Esophagus muscularis mucosa (tissue), 3 donors: ENCODE measurements at regions not wholly inside any gene's neighbourhood (a gene's known extent, or its start where the extent isn't known, plus 50 kb on each side); places are given as distances from the start of the nearest gene placed in this dataset.
"Not testable (repeated sequence)": the region's sequence is repeated elsewhere in the genome, so short reads cannot be mapped to it uniquely, and the experiment has no call there.

Source experiments
- POLR2AphosphoS5 ChIP-seq, 2 donors: sonication (generic); formaldehyde crosslinking; IDR thresholded peaks; one replicate each; pipeline ENCODE4 v1.6.1; 2017; ENCODE audit warnings: antibody characterized with exemption in 2 of 2
- TF ChIP-seq, protein P1 (sequence below), 3 experiments: fragments of 200-600 bp in 2 of 3; fragments of 450-650 bp in 1 of 3; sonication (generic) in 2 of 3; IDR thresholded peaks; one replicate each; pipeline ENCODE4 v1.5.1; 2017 to 2019; ENCODE audit warnings: antibody characterized with exemption in 3 of 3, mild to moderate bottlenecking in 2 of 3, moderate library complexity in 1 of 3

- TF ChIP-seq, protein P1, sequence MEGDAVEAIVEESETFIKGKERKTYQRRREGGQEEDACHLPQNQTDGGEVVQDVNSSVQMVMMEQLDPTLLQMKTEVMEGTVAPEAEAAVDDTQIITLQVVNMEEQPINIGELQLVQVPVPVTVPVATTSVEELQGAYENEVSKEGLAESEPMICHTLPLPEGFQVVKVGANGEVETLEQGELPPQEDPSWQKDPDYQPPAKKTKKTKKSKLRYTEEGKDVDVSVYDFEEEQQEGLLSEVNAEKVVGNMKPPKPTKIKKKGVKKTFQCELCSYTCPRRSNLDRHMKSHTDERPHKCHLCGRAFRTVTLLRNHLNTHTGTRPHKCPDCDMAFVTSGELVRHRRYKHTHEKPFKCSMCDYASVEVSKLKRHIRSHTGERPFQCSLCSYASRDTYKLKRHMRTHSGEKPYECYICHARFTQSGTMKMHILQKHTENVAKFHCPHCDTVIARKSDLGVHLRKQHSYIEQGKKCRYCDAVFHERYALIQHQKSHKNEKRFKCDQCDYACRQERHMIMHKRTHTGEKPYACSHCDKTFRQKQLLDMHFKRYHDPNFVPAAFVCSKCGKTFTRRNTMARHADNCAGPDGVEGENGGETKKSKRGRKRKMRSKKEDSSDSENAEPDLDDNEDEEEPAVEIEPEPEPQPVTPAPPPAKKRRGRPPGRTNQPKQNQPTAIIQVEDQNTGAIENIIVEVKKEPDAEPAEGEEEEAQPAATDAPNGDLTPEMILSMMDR (IDR thresholded peaks at IDR 0.05): not testable (repeated sequence)
- TF ChIP-seq POLR2AphosphoS5 (IDR thresholded peaks at IDR 0.05): not testable (repeated sequence)
These were observed 180.4 kb upstream of the KLF3 start for GRCh38 chr4:38483628-38484027.
